Gastrocnemius medialis (tissue), 4 donors: ENCODE measurements at regions not wholly inside any gene's neighbourhood (a gene's known extent, or its start where the extent isn't known, plus 50 kb on each side); places are given as distances from the start of the nearest gene placed in this dataset.

Experiments used
- CTCF ChIP-seq, 5 experiments: fragments of 450-650 bp in 3 of 5; fragments of 200-600 bp in 2 of 5; sonication (generic) in 2 of 5; IDR thresholded peaks in 4 of 5; conservative IDR thresholded peaks in 1 of 5; 1 replicate in 4 of 5; 2 replicates in 1 of 5; pipeline ENCODE4 v1.5.1; 2016 to 2019; ENCODE audit warnings: antibody characterized with exemption in 5 of 5, mild to moderate bottlenecking in 3 of 5, moderate library complexity in 3 of 5
- POLR2A ChIP-seq, 2 donors: fragments of 450-650 bp; IDR thresholded peaks; one replicate each; pipeline ENCODE4 v1.6.1; 2017; ENCODE audit warnings: antibody characterized with exemption in 2 of 2, mild to moderate bottlenecking in 2 of 2, moderate library complexity in 2 of 2

- TF ChIP-seq CTCF (IDR thresholded peaks at IDR 0.05 in 4 of 5, conservative IDR thresholded peaks at IDR 0.05 in 1 of 5) (no peak), POLR2A (IDR thresholded peaks at IDR 0.05) (no peak)
Observed at GRCh38 chr18:39341129-39341528, 1775.5 kb upstream of the CELF4 start.
